NCI-H1930 (cell line): ENCODE measurements at regions not wholly inside any gene's neighbourhood (a gene's known extent, or its start where the extent isn't known, plus 50 kb on each side); places are given as distances from the start of the nearest gene placed in this dataset.

ENCODE experiments used
- DNase-seq, 2 experiments: peaks; one replicate each; lab custom pipeline; 2025; lab: John Stamatoyannopoulos, UW

GRCh38 chr6:10048370-10049297, 366.2 kb downstream of the TFAP2A start:
- no peak for DNase-seq

GRCh38 chr6:10042280-10042679, 372.6 kb downstream of the TFAP2A start:
- DNase-seq = no peak

- DNase-seq = no peak
Observed at GRCh38 chr6:10033223-10033829, 381.5 kb downstream of the TFAP2A start.

GRCh38 chr6:10031617-10032016, 383.3 kb downstream of the TFAP2A start:
- DNase-seq = no peak

GRCh38 chr6:10030942-10031537, 383.8 kb downstream of the TFAP2A start:
- DNase-seq = no peak

- DNase-seq = no peak
Observed at GRCh38 chr6:10028222-10028621, 386.7 kb downstream of the TFAP2A start.

GRCh38 chr6:10019851-10020250, 395.0 kb downstream of the TFAP2A start:
- DNase-seq = no peak

GRCh38 chr6:10014557-10014956, 400.3 kb downstream of the TFAP2A start:
- no peak for DNase-seq

GRCh38 chr6:10000551-10000950, 414.3 kb downstream of the TFAP2A start:
- no peak for DNase-seq

- DNase-seq = no peak
Observed at GRCh38 chr6:9999796-10000195, 415.1 kb downstream of the TFAP2A start.

GRCh38 chr6:9986273-9986672, 428.6 kb downstream of the TFAP2A start:
- no peak for DNase-seq

GRCh38 chr6:9985481-9985880, 429.4 kb downstream of the TFAP2A start:
- no peak for DNase-seq

- no peak for DNase-seq
Observed at GRCh38 chr6:9984607-9985006, 430.3 kb downstream of the TFAP2A start.

GRCh38 chr6:9983168-9983567, 431.7 kb downstream of the TFAP2A start:
- no peak for DNase-seq

GRCh38 chr6:9982215-9982614, 432.7 kb downstream of the TFAP2A start:
- no peak for DNase-seq

GRCh38 chr6:9979996-9980395, 434.9 kb downstream of the TFAP2A start:
- no peak for DNase-seq

- DNase-seq = no peak
Observed at GRCh38 chr6:9978480-9978879, 436.4 kb downstream of the TFAP2A start.

- DNase-seq = no peak
Observed at GRCh38 chr6:9977411-9977810, 437.5 kb downstream of the TFAP2A start.

- DNase-seq = no peak
Observed at GRCh38 chr6:9961646-9962045, 453.2 kb downstream of the TFAP2A start.

- DNase-seq = no peak
Observed at GRCh38 chr6:9957215-9957759, 457.6 kb downstream of the TFAP2A start.

- no peak for DNase-seq
Observed at GRCh38 chr6:9948678-9949077, 466.2 kb downstream of the TFAP2A start.

GRCh38 chr6:9943986-9944385, 470.9 kb downstream of the TFAP2A start:
- DNase-seq = no peak

GRCh38 chr6:9943026-9943425, 471.8 kb downstream of the TFAP2A start:
- DNase-seq = no peak
